ENCODE measurements at regions not wholly inside any gene's neighbourhood (a gene's known extent, or its start where the extent isn't known, plus 50 kb on each side); places are given as distances from the start of the nearest gene placed in this dataset.

- no peak for TF ChIP-seq TAF1 (IDR thresholded peaks at IDR 0.05; ENCODE audit: borderline replicate concordance, low read depth, low read length)
- TF ChIP-seq POLR2AphosphoS5 (IDR thresholded peaks at IDR 0.05; ENCODE audit: low read depth, low read length): no peak
- no peak for TF ChIP-seq POLR2A (IDR thresholded peaks at IDR 0.05; ENCODE audit: low read depth, low read length)
Observed at GRCh38 chr3:181558870-181559269, 152.9 kb upstream of the SOX2 start.
